Esophagus squamous epithelium (tissue), 4 donors: ENCODE measurements at regions not wholly inside any gene's neighbourhood (a gene's known extent, or its start where the extent isn't known, plus 50 kb on each side); places are given as distances from the start of the nearest gene placed in this dataset.

Experiments
- CTCF ChIP-seq, 6 experiments: fragments of 450-650 bp in 4 of 6; fragments of 200-600 bp in 2 of 6; sonication (generic) in 2 of 6; IDR thresholded peaks; one replicate each; pipeline ENCODE4 v1.5.1; 2016 to 2019; ENCODE audit warnings: antibody characterized with exemption in 6 of 6, mild to moderate bottlenecking in 4 of 6, moderate library complexity in 4 of 6
- POLR2A ChIP-seq, 4 donors: fragments of 450-650 bp; IDR thresholded peaks; one replicate each; pipeline ENCODE4 v1.6.1; 2017; ENCODE audit warnings: antibody characterized with exemption in 4 of 4, mild to moderate bottlenecking in 4 of 4, moderate library complexity in 3 of 4

DNA sequence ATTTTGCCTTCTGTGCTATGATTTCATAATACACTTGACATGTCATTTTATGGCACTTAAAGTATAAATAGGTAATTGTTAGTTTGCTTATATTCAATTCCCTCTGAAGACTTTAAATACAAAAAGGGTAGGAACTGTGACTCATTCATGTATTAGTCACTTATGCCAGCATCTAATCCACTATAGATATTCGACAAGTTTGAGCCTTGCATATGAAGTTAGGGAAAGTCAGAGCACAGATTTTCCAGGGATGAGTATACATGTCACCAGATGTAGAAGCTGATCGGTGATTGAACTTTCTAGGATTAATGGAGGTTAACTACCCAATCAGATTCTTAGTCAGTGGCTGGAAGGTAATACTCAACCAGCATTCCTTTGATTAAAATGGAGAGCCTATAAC lies 1321.5 kb downstream of the XPNPEP1 start:
- TF ChIP-seq POLR2A (IDR thresholded peaks at IDR 0.05): no peak
- TF ChIP-seq CTCF (IDR thresholded peaks at IDR 0.05): no peak
